ENCODE measurements at regions not wholly inside any gene's neighbourhood (a gene's known extent, or its start where the extent isn't known, plus 50 kb on each side); places are given as distances from the start of the nearest gene placed in this dataset.

GRCh38 chr5:92760550-92760949 is 820.5 kb downstream of the NR2F1-AS1 start:
- Mint-ChIP-seq H3K36me3 (ENCODE audit: insufficient read depth, unreplicated experiment) (no peaks in the 10 kb centered on the region), H3K27me3 (ENCODE audit: unreplicated experiment) (no peaks in the 10 kb centered on the region), H3K27ac (ENCODE audit: unreplicated experiment) (no peak overlapping the region), H3K4me3 (ENCODE audit: low read depth, unreplicated experiment) (no peak overlapping the region), H3K9me3 (ENCODE audit: low read depth, unreplicated experiment) (no peaks in the 10 kb centered on the region), H3K4me1 (ENCODE audit: low read depth, unreplicated experiment) (peaks cover 22% of the 10 kb centered on the region)
- CTCF ChIA-PET: no interaction called here
- no TSS peak for BruUV-seq (replicated peaks)
- intact Hi-C loops (cut with micrococcal nuclease; ENCODE audit: unreplicated experiment): no loop called here
- no peak for TF ChIP-seq CTCF (IDR thresholded peaks at IDR 0.05; ENCODE audit: unreplicated experiment)
- no peak for DNase-seq

GRCh38 chr5:92758552-92758951 is 822.5 kb downstream of the NR2F1-AS1 start:
- no peak overlapping the region for H3K4me3 Mint-ChIP-seq (ENCODE audit: low read depth, unreplicated experiment)
- DNase-seq: no peak
- BruUV-seq (replicated peaks): no TSS peak
- CTCF ChIA-PET: no interaction called here
- H3K27me3 Mint-ChIP-seq (ENCODE audit: unreplicated experiment): no peaks in the 10 kb centered on the region
- peaks cover 22% of the 10 kb centered on the region for H3K4me1 Mint-ChIP-seq (ENCODE audit: low read depth, unreplicated experiment)
- intact Hi-C loops (cut with micrococcal nuclease; ENCODE audit: unreplicated experiment): no loop called here
- no peak for TF ChIP-seq CTCF (IDR thresholded peaks at IDR 0.05; ENCODE audit: unreplicated experiment)
- no peaks in the 10 kb centered on the region for H3K9me3 Mint-ChIP-seq (ENCODE audit: low read depth, unreplicated experiment)
- no peaks in the 10 kb centered on the region for H3K36me3 Mint-ChIP-seq (ENCODE audit: insufficient read depth, unreplicated experiment)
- H3K27ac Mint-ChIP-seq (ENCODE audit: unreplicated experiment): no peak overlapping the region

GRCh38 chr5:92749943-92750342 is 831.1 kb downstream of the NR2F1-AS1 start:
- DNase-seq: peak; percentile 21
- H3K27ac Mint-ChIP-seq (ENCODE audit: unreplicated experiment): no peak overlapping the region
- BruUV-seq (replicated peaks): no TSS peak
- no peaks in the 10 kb centered on the region for H3K9me3 Mint-ChIP-seq (ENCODE audit: low read depth, unreplicated experiment)
- no peaks in the 10 kb centered on the region for H3K36me3 Mint-ChIP-seq (ENCODE audit: insufficient read depth, unreplicated experiment)
- CTCF ChIA-PET: interaction anchor here (0.7 to 1.7 kb wide), 3 partner anchors 9 to 1116 kb away, joined by 3 to 4 read pairs (median 3); no protein-coding TSS in a partner anchor
- H3K4me3 Mint-ChIP-seq (ENCODE audit: low read depth, unreplicated experiment): no peak overlapping the region
- no peak for TF ChIP-seq CTCF (IDR thresholded peaks at IDR 0.05; ENCODE audit: unreplicated experiment)
- peaks cover 19% of the 10 kb centered on the region for H3K4me1 Mint-ChIP-seq (ENCODE audit: low read depth, unreplicated experiment)
- intact Hi-C loops (cut with micrococcal nuclease; ENCODE audit: unreplicated experiment): no loop called here
- H3K27me3 Mint-ChIP-seq (ENCODE audit: unreplicated experiment): no peaks in the 10 kb centered on the region

- no peak for TF ChIP-seq CTCF (IDR thresholded peaks at IDR 0.05; ENCODE audit: unreplicated experiment)
- no peaks in the 10 kb centered on the region for H3K27me3 Mint-ChIP-seq (ENCODE audit: unreplicated experiment)
- peaks cover 19% of the 10 kb centered on the region for H3K4me1 Mint-ChIP-seq (ENCODE audit: low read depth, unreplicated experiment)
- no peak overlapping the region for H3K27ac Mint-ChIP-seq (ENCODE audit: unreplicated experiment)
- no peak for DNase-seq
- intact Hi-C loops (cut with micrococcal nuclease; ENCODE audit: unreplicated experiment): no loop called here
- H3K4me3 Mint-ChIP-seq (ENCODE audit: low read depth, unreplicated experiment): no peak overlapping the region
- H3K9me3 Mint-ChIP-seq (ENCODE audit: low read depth, unreplicated experiment): no peaks in the 10 kb centered on the region
- BruUV-seq (replicated peaks): no TSS peak
- no peaks in the 10 kb centered on the region for H3K36me3 Mint-ChIP-seq (ENCODE audit: insufficient read depth, unreplicated experiment)
- CTCF ChIA-PET: interaction anchor here (0.6 kb wide), 1 partner anchor 617 kb away, joined by 7 read pairs; no protein-coding TSS in a partner anchor
These were observed 832.8 kb downstream of the NR2F1-AS1 start for GRCh38 chr5:92748072-92748676.
